Astrocyte of the spinal cord (primary cell): ENCODE measurements at regions not wholly inside any gene's neighbourhood (a gene's known extent, or its start where the extent isn't known, plus 50 kb on each side); places are given as distances from the start of the nearest gene placed in this dataset.

Source experiments
- DNase-seq: peaks from one replicate; pipeline ENCODE4 v3.0.0; 2011; ENCODE audit warnings: low read depth, low spot score
- H3K4me3 ChIP-seq: 2 replicates; pipeline ENCODE4 v1.5.1; 2011; ENCODE audit warnings: low read depth, mild to moderate bottlenecking, low read length, moderate library complexity
- CTCF ChIP-seq: IDR thresholded peaks from 2 replicates; pipeline ENCODE4 v1.5.1; 2012; ENCODE audit warnings: low read depth, mild to moderate bottlenecking, low read length, inconsistent platforms
- in situ Hi-C: cut with HindIII; loops from 2 replicates; pipeline ENCODE4 v1.10.0; 2017; ENCODE audit warnings: low sequenced_read_pairs

DNA sequence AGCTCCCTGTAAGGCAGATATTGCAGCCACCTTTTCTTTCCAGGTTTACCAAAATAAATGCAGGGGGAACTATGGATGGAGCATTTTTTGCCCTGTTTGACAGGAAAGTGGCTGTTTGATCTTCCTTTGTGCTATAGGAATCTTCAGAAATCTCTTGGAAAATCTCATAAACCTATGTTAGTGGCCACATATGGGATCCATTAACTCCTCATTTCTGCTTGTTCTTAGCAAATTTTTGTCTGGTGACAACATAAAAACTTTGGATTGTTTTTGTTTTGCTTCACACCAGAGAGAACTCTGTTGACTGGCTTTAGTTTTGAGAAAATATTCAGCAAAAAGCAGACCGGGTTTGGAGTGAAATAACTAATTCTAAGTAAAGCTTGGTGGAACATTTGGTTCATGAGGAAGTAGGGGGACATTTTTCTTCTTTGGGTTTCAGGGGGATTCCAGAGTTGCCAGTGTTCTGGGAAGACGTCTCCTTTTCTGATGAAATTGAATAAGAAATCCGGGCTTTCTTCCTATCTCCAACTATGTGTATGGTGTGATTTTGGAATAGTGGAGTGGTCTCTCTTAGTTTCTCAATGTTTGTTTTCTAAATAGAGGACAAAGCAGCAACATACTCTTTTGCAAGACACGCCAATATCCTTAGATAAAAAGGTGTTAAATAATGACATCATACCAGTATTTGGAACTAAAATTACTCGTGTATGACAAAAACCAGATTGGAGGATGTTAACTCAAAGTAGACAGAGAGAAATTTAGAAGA lies 174.4 kb downstream of the ICOS start:
- H3K4me3 ChIP-seq: no peak overlapping the region
- no peak for TF ChIP-seq CTCF
- in situ Hi-C loops: no loop called here
- DNase-seq: peak; percentile 7

GRCh38 chr2:204112084-204112770 lies 175.7 kb downstream of the ICOS start:
- in situ Hi-C loops: no loop called here
- no peak for TF ChIP-seq CTCF
- DNase-seq: no peak
- no peak overlapping the region for H3K4me3 ChIP-seq

DNA sequence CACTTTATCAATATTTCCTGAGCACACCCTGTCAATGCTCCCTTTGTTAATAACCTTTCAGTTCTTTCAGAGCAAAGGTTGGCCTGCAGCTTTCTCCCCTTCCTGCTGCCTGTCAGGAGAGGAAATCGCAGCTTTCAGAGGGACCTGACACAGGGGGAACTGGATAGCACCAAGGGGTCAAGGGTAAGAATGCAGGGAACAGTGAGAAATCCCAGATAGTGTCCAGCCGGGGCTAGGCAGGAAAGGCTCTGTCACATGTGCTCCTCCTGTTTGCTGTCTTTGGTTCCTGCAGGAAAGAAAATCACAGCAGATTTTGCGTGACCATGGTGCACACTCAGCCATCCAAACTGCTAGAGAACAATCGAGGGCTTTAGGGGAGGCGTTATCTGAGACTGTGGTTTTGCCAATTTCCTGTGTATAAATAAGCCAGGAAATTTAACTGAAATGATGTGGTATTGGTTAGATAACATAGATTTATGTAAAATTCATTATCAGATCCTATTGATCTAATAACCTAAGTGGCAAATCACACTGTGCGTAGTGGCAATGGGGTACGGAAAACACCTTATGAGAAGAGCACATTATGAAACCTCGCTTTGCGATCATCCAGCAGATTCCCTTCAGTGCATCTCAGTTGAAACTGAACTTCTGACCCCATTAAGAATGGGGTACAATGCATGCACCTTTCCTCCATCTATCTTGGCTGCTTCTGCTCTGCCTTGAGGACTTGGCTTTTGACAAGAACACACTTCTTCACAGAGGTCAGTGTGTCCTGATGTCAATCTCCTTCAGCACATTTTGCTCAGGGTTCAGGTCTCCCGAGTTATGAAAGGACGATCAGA lies 178.0 kb downstream of the ICOS start:
- no peak for TF ChIP-seq CTCF
- in situ Hi-C loops: no loop called here
- no peak overlapping the region for H3K4me3 ChIP-seq
- DNase-seq: no peak

- in situ Hi-C loops: no loop called here
- DNase-seq: no peak
- H3K4me3 ChIP-seq: no peak overlapping the region
- no peak for TF ChIP-seq CTCF
Measured at GRCh38 chr2:204115137-204116056, 178.8 kb downstream of the ICOS start.

- no peak for TF ChIP-seq CTCF
- no peak for DNase-seq
- in situ Hi-C loops: no loop called here
- H3K4me3 ChIP-seq: no peak overlapping the region
Measured at GRCh38 chr2:204116159-204116792, 179.7 kb downstream of the ICOS start.
